Renal pelvis (tissue), 1 donor: ENCODE measurements at regions not wholly inside any gene's neighbourhood (a gene's known extent, or its start where the extent isn't known, plus 50 kb on each side); places are given as distances from the start of the nearest gene placed in this dataset.

Source experiments
- DNase-seq: peaks from one replicate; pipeline ENCODE4 v3.0.0-alpha.2; 2013

- no peak for DNase-seq
These were observed 61.5 kb upstream of the RAPGEF2 start for GRCh38 chr4:159041054-159042034.

GRCh38 chr4:159042097-159042605 lies 60.7 kb upstream of the RAPGEF2 start:
- DNase-seq, result no peak

- no peak for DNase-seq
These were observed 60.0 kb upstream of the RAPGEF2 start for GRCh38 chr4:159042868-159043267.

DNA sequence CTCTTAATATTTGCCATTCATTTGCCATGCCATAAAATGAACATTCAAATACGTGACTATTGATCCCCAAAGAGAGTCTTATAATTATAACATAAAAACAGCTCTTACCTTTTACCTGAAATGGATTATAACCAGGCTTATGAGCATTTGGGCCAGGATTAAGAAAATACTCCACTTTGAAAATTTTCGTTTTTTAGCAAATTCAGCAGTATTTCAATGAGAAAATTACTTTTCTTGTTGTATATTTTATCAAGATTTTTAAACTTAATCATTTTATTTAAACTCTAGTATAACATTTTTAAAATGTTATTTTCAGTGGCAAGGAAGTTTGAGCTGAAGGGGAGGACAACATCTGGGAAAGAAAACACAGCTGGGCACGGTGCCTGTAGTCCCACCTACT lies 59.0 kb upstream of the RAPGEF2 start:
- DNase-seq, result no peak

GRCh38 chr4:159045321-159045720 lies 57.6 kb upstream of the RAPGEF2 start:
- no peak for DNase-seq

DNA sequence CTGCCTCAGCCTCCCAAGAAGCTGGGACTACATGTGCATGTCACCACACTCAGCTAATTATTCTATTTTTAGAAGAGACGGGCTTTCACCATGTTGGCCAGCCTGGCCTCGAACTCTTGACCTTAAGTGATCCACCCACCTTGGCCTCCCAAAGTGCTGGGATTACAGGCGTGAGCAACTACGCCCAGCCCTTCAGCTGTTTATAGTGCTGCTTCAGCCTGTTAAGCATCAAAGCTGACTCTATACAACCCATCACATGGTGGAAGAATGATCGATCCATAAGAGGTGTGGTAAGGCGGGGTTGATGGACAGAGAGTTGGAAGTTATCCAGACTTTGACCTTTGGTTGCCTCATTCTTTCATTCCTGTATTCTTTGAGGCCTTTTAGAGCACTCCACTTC lies 56.2 kb upstream of the RAPGEF2 start:
- DNase-seq, result no peak

GRCh38 chr4:159047478-159048165 lies 55.3 kb upstream of the RAPGEF2 start:
- DNase-seq, result no peak

DNA sequence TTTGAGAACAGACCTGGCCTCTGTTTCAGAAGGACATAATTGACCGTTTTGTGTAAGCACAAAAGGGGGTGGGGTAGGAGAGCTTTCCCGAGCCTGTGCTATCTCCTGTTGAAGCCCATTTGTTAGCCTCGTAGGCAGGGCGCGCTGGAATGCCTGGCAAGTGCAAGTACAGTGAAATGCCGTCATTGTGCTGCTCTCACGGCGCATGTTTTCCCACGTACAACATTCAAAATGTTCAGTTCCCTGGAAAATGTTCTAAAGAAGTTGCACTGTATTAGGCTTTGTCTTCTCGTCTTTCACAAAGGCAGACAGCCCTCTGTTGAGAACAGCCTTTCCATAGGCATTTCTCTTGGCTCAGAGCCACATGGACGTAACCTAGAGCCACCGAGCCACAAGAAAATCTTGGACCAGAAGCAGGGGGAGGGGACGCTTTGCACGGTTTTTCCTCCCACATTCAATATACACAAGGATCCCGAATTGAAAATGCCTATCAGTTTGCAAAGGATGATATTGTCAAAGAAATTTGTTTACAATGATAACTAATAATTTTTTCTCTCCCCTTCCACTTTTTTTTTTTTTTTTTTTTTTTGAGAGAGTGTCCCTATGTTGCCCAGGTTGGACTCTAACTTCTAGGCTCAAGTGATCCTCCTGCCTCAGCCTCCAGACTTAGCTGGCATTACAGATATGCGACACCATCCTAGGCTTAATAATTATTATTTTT lies 54.6 kb upstream of the RAPGEF2 start:
- DNase-seq, result peak; percentile 72

GRCh38 chr4:159049780-159050375 lies 53.0 kb upstream of the RAPGEF2 start:
- DNase-seq, result no peak

DNA sequence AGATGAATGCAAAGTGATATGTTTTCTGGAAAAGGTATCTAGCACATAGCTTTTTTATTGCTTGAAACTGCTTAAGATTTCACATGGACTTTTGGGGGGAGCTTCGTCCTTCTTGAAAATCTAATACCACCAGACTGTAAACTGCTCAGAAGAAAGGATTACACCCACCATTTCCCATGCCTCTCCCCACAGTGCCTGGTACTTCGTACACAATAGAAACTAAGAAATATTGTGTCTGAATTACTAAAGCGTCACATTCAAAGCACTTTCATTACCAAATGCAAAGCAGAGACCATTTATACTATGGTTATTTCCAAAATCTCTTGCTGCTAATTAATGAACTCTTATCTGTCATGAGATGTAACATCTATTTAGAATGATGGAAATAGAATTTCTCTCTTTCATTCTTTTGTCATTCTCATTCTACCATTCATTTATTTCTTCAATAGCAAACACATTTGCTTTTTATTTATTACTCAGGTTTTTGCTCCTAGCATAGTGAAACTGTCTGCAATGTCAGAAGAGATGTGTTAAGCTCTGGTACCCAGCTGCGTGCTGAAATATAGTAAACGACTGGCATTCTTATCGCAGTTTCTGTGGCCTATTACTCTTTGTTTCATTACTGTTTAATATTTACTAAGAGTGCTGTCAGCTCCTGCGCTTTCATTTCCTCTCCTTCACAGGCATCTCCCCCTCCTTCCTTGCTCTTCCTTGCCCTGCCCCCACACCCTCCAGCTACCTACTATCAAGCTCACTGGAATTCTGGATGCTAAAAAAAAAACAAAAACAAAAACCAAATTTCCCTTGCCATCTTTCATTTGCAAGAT lies 51.4 kb upstream of the RAPGEF2 start:
- no peak for DNase-seq

DNA sequence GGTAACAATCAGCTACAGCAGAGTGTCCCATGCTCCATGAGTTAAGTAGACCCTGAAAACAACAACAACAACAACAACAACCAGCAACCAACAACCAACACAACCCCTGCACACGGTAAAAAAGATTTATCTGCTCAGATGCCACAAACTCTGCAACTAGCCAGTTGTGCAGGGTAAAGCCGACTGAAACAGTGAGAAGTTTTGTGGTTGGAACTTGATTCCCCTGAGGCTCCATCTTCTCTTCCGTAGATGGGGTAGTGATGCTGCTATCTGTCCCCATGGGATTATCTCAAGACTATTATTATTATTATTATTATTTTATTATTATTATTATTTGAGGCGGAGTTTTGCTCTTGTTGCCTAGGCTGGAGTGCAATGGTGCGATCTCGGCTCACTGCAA lies 50.6 kb upstream of the RAPGEF2 start:
- no peak for DNase-seq
